Activated effector memory CD4-positive, alpha-beta T cell treated with anti-CD3 and anti-CD28 coated beads, Interleukin-2, amount 50 U/mL, for 16 hours (primary cell): ENCODE measurements at regions not wholly inside any gene's neighbourhood (a gene's known extent, or its start where the extent isn't known, plus 50 kb on each side); places are given as distances from the start of the nearest gene placed in this dataset.
A peak's percentile ranks its signal among the peaks of the same experiment; 100 is the strongest.
"Not testable (repeated sequence)": the region's sequence is repeated elsewhere in the genome, so short reads cannot be mapped to it uniquely, and the experiment has no call there.

Experiments
- DNase-seq: peaks from one replicate; pipeline ENCODE4 v3.0.0-alpha.2; 2020

GRCh38 chr7:73918926-73919693 is 58.2 kb downstream of the TMEM270 start:
- DNase-seq: peak; percentile 44

GRCh38 chr7:73919694-73920375 is 58.9 kb downstream of the TMEM270 start:
- DNase-seq: no peak

- no peak for DNase-seq
Observed at GRCh38 chr7:73920406-73921134, 59.6 kb downstream of the TMEM270 start.

- DNase-seq: no peak
Observed at GRCh38 chr7:73921623-73922528, 60.9 kb downstream of the TMEM270 start.

- DNase-seq: not testable (repeated sequence)
Observed at GRCh38 chr7:73928644-73929043, 67.7 kb downstream of the TMEM270 start.

- no peak for DNase-seq
Observed at GRCh38 chr7:73931502-73931901, 70.5 kb downstream of the TMEM270 start.

GRCh38 chr7:73932364-73932763 is 71.4 kb downstream of the TMEM270 start:
- DNase-seq: no peak

GRCh38 chr7:73933091-73933490 is 72.1 kb downstream of the TMEM270 start:
- no peak for DNase-seq

- no peak for DNase-seq
Observed at GRCh38 chr7:73936967-73937366, 76.0 kb downstream of the TMEM270 start.

- DNase-seq: not testable (repeated sequence)
Observed at GRCh38 chr7:73937650-73938049, 76.7 kb downstream of the TMEM270 start.

- DNase-seq: no peak
Observed at GRCh38 chr7:73939528-73939927, 78.6 kb downstream of the TMEM270 start.

GRCh38 chr7:73940701-73941238 is 79.8 kb downstream of the TMEM270 start:
- DNase-seq: no peak

GRCh38 chr7:73941836-73942551 is 81.0 kb downstream of the TMEM270 start:
- no peak for DNase-seq

- no peak for DNase-seq
Observed at GRCh38 chr7:73945022-73945421, 83.0 kb upstream of the ELN start.

- DNase-seq: no peak
Observed at GRCh38 chr7:73948287-73948686, 79.7 kb upstream of the ELN start.

- no peak for DNase-seq
Observed at GRCh38 chr7:73952266-73952665, 75.7 kb upstream of the ELN start.

- no peak for DNase-seq
Observed at GRCh38 chr7:73954181-73954580, 73.8 kb upstream of the ELN start.

GRCh38 chr7:73954861-73955260 is 73.1 kb upstream of the ELN start:
- no peak for DNase-seq

- no peak for DNase-seq
Observed at GRCh38 chr7:73960548-73960947, 67.4 kb upstream of the ELN start.

GRCh38 chr7:73961991-73962390 is 66.0 kb upstream of the ELN start:
- DNase-seq: not testable (repeated sequence)

GRCh38 chr7:73963252-73963822 is 64.6 kb upstream of the ELN start:
- no peak for DNase-seq
